Mesothelial cell of epicardium (in vitro differentiated cells): ENCODE measurements at regions not wholly inside any gene's neighbourhood (a gene's known extent, or its start where the extent isn't known, plus 50 kb on each side); places are given as distances from the start of the nearest gene placed in this dataset.

ENCODE experiments used
- DNase-seq, 2 experiments: peaks; one replicate each; pipeline ENCODE4 v3.0.0; 2021; ENCODE audit warnings: low spot score in 2 of 2; ENCODE audit not compliant: unreplicated experiment in 2 of 2
- H3K27ac Mint-ChIP-seq: 2 replicates; pipeline ENCODE4 v1.8.0; 2021; ENCODE audit warnings: mixed read lengths
- H3K27me3 Mint-ChIP-seq: 2 replicates; pipeline ENCODE4 v1.8.0; 2021; ENCODE audit warnings: low read depth, mixed read lengths
- H3K36me3 Mint-ChIP-seq: 2 replicates; pipeline ENCODE4 v1.8.0; 2021; ENCODE audit warnings: mixed read lengths
- H3K4me1 Mint-ChIP-seq: 2 replicates; pipeline ENCODE4 v1.8.0; 2021; ENCODE audit warnings: mixed read lengths
- H3K4me3 Mint-ChIP-seq: 2 replicates; pipeline ENCODE4 v1.8.0; 2021; ENCODE audit warnings: mild to moderate bottlenecking, moderate library complexity, mixed read lengths
- H3K9me3 Mint-ChIP-seq: 2 replicates; pipeline ENCODE4 v1.8.0; 2021; ENCODE audit warnings: mixed read lengths
- CTCF ChIP-seq: fragments of 200-600 bp; sonication (generic); IDR thresholded peaks from one replicate; pipeline ENCODE4 v1.5.0; 2021; ENCODE audit warnings: antibody characterized with exemption; ENCODE audit not compliant: unreplicated experiment

- TF ChIP-seq CTCF = no peak
- Mint-ChIP-seq H3K27ac (no peak overlapping the region), H3K27me3 (peaks cover 22% of the 10 kb centered on the region), H3K9me3 (no peaks in the 10 kb centered on the region), H3K4me3 (no peak overlapping the region), H3K36me3 (no peaks in the 10 kb centered on the region), H3K4me1 (peaks cover 22% of the 10 kb centered on the region)
- no peak for DNase-seq
Observed at GRCh38 chr10:9023206-9023605, 968.7 kb downstream of the GATA3 start.

- H3K27me3 Mint-ChIP-seq = peaks cover 22% of the 10 kb centered on the region
Observed at GRCh38 chr10:9024210-9024609, 969.7 kb downstream of the GATA3 start.

GRCh38 chr10:9028231-9028630 lies 973.7 kb downstream of the GATA3 start:
- no peak for TF ChIP-seq CTCF
- no peak overlapping the region for H3K4me3 Mint-ChIP-seq
- no peaks in the 10 kb centered on the region for H3K9me3 Mint-ChIP-seq
- no peaks in the 10 kb centered on the region for H3K36me3 Mint-ChIP-seq
- no peak overlapping the region for H3K27ac Mint-ChIP-seq
- no peak for DNase-seq
- no peaks in the 10 kb centered on the region for H3K4me1 Mint-ChIP-seq
- peaks cover 15% of the 10 kb centered on the region for H3K27me3 Mint-ChIP-seq

More at GRCh38 chr10:9024210-9024609, 969.7 kb downstream of the GATA3 start:
- Mint-ChIP-seq H3K4me1 (peaks cover 12% of the 10 kb centered on the region), H3K9me3 (no peaks in the 10 kb centered on the region), H3K4me3 (no peak overlapping the region), H3K27ac (no peak overlapping the region), H3K36me3 (no peaks in the 10 kb centered on the region)
- no peak for DNase-seq
- no peak for TF ChIP-seq CTCF

DNA sequence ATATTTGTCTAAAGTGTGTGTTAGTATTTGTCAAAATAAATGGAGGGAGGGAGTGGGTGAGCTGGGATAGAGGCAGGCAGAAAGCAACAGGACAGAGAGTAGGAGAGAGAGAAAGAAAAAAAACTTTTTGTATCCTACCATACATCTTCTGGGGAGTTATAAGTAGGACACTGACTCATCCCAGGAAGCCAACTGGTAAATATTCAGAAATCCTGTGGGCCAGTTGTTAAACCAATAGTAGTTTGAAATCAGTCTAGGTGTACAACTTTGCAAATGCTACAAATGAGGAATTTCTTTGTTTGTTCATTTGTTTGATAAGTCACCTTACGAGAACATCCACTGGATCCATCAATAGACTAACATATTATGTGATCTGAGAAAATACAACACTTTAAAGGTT lies 980.9 kb downstream of the GATA3 start:
- TF ChIP-seq CTCF = no peak
- no peaks in the 10 kb centered on the region for H3K4me1 Mint-ChIP-seq
- no peak for DNase-seq
- no peak overlapping the region for H3K27ac Mint-ChIP-seq
- H3K4me3 Mint-ChIP-seq = no peak overlapping the region
- H3K9me3 Mint-ChIP-seq = peaks cover 16% of the 10 kb centered on the region
- H3K27me3 Mint-ChIP-seq = peaks cover 2% of the 10 kb centered on the region
- no peaks in the 10 kb centered on the region for H3K36me3 Mint-ChIP-seq

DNA sequence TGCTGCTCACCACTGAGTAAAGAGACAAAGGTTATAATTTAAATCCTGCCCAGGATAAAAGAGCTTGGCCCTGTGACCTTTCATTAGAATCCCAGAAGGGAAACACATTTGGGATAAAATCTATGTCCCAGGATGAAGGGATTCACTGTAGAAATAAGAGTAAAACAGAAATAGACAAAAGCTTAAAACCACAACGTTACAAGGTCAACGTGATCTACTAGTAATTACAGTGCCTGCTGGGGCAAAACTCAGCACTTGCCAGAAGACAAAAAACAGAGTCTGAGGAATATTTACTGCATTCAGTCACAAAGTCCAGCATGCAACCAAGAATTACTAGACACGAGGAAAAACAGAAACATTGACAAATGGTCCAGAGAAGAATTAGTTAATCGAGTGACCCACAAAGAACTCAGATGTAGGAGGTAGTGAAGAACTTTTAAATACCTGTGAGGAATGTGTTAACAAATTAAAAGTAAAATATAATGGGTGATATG lies 982.3 kb downstream of the GATA3 start:
- peaks cover 4% of the 10 kb centered on the region for H3K27me3 Mint-ChIP-seq
- no peak for TF ChIP-seq CTCF
- DNase-seq = no peak

More for the DNA sequence above, 982.3 kb downstream of the GATA3 start:
- H3K27ac Mint-ChIP-seq = no peak overlapping the region
- H3K4me3 Mint-ChIP-seq = no peak overlapping the region
- H3K4me1 Mint-ChIP-seq = no peaks in the 10 kb centered on the region
- no peaks in the 10 kb centered on the region for H3K36me3 Mint-ChIP-seq
- H3K9me3 Mint-ChIP-seq = peaks cover 16% of the 10 kb centered on the region
